H9 (cell line): ENCODE measurements at regions not wholly inside any gene's neighbourhood (a gene's known extent, or its start where the extent isn't known, plus 50 kb on each side); places are given as distances from the start of the nearest gene placed in this dataset.

Experiments used
- DNase-seq: peaks from one replicate; pipeline ENCODE4 v3.0.0-alpha.2; 2017
- H2AFZ ChIP-seq: one replicate; pipeline ENCODE4 v1.6.1; 2013; ENCODE audit warnings: mild to moderate bottlenecking, low read length, control low read depth, moderate library complexity
- H2AK5ac ChIP-seq: 2 replicates; pipeline ENCODE4 v1.6.1; 2013; ENCODE audit warnings: low read length, control low read depth, mixed read lengths; ENCODE audit not compliant: insufficient read length
- H2BK120ac ChIP-seq: one replicate; pipeline ENCODE4 v1.6.1; 2013; ENCODE audit warnings: low read depth, mild to moderate bottlenecking, low read length, control low read depth, inconsistent platforms; ENCODE audit not compliant: poor library complexity, severe bottlenecking
- H2BK12ac ChIP-seq: 2 replicates; pipeline ENCODE4 v1.6.1; 2013; ENCODE audit warnings: low read length, control low read depth, mixed read lengths, low read depth; ENCODE audit not compliant: insufficient read length
- H2BK15ac ChIP-seq: 2 replicates; pipeline ENCODE4 v1.6.1; 2013; ENCODE audit warnings: low read depth, low read length, control low read depth
- H2BK20ac ChIP-seq: one replicate; pipeline ENCODE4 v1.6.1; 2013; ENCODE audit warnings: low read depth, mild to moderate bottlenecking, low read length, control low read depth, inconsistent platforms; ENCODE audit not compliant: poor library complexity, severe bottlenecking
- H2BK5ac ChIP-seq: 2 replicates; pipeline ENCODE4 v1.6.1; 2013; ENCODE audit warnings: low read length, control low read depth, mixed read lengths; ENCODE audit not compliant: insufficient read length
- H3K14ac ChIP-seq: 2 replicates; pipeline ENCODE4 v1.6.1; 2013; ENCODE audit warnings: low read length, control low read depth; ENCODE audit not compliant: insufficient read depth
- H3K18ac ChIP-seq: 2 replicates; pipeline ENCODE4 v1.6.1; 2013; ENCODE audit warnings: low read depth, mild to moderate bottlenecking, mixed read lengths, low read length, control low read depth; ENCODE audit not compliant: insufficient read length
- H3K23ac ChIP-seq: 2 replicates; pipeline ENCODE4 v1.6.1; 2013; ENCODE audit warnings: low read length, control low read depth, mixed read lengths, low read depth; ENCODE audit not compliant: insufficient read length
- H3K23me2 ChIP-seq: 2 replicates; pipeline ENCODE4 v1.6.1; 2013; ENCODE audit warnings: low read depth, mild to moderate bottlenecking, mixed read lengths, low read length, control low read depth; ENCODE audit not compliant: insufficient read length, poor library complexity, severe bottlenecking
- H3K27ac ChIP-seq: 2 replicates; pipeline ENCODE4 v1.5.1; 2013; ENCODE audit warnings: low read length, control low read depth, mixed read lengths, low read depth; ENCODE audit not compliant: insufficient read length
- H3K27me3 ChIP-seq: 2 replicates; pipeline ENCODE4 v1.6.1; 2013; ENCODE audit warnings: low read length, control low read depth, inconsistent platforms; ENCODE audit not compliant: insufficient read depth
- H3K4ac ChIP-seq: 2 replicates; pipeline ENCODE4 v1.6.1; 2013; ENCODE audit warnings: low read depth, mild to moderate bottlenecking, control low read depth, inconsistent platforms, low read length, moderate library complexity
- H3K4me1 ChIP-seq: 2 replicates; pipeline ENCODE4 v1.6.1; 2013; ENCODE audit warnings: low read length, control low read depth, inconsistent platforms; ENCODE audit not compliant: insufficient read depth
- H3K4me2 ChIP-seq: 2 replicates; pipeline ENCODE4 v1.6.1; 2013; ENCODE audit warnings: low read length, control low read depth, mixed read lengths; ENCODE audit not compliant: insufficient read length, insufficient read depth
- H3K56ac ChIP-seq: 2 replicates; pipeline ENCODE4 v1.6.1; 2013; ENCODE audit warnings: low read depth, mild to moderate bottlenecking, mixed read lengths, low read length, control low read depth; ENCODE audit not compliant: insufficient read length
- H3K79me1 ChIP-seq: 2 replicates; pipeline ENCODE4 v1.6.1; 2013; ENCODE audit warnings: low read depth, mild to moderate bottlenecking, moderate library complexity, low read length, control low read depth, inconsistent platforms; ENCODE audit not compliant: insufficient read depth, poor library complexity, severe bottlenecking
- H3K79me2 ChIP-seq: 2 replicates; pipeline ENCODE4 v1.6.1; 2013; ENCODE audit warnings: low read length, control low read depth, inconsistent platforms; ENCODE audit not compliant: insufficient read depth
- H3K9ac ChIP-seq: 2 replicates; pipeline ENCODE4 v1.6.1; 2013; ENCODE audit warnings: low read length, control low read depth, mixed read lengths; ENCODE audit not compliant: insufficient read length; ENCODE audit errors: extremely low read depth
- H3K9me3 ChIP-seq: one replicate; pipeline ENCODE4 v1.6.1; 2013; ENCODE audit warnings: low read depth, low read length, inconsistent platforms; ENCODE audit not compliant: control insufficient read depth
- H3T11ph ChIP-seq: one replicate; pipeline ENCODE4 v1.6.1; 2013; ENCODE audit warnings: mild to moderate bottlenecking, low read length, control low read depth, inconsistent platforms
- H4K20me1 ChIP-seq: one replicate; pipeline ENCODE4 v1.6.1; 2013; ENCODE audit not compliant: control insufficient read depth, insufficient read length, insufficient read depth
- H4K5ac ChIP-seq: 2 replicates; pipeline ENCODE4 v1.6.1; 2013; ENCODE audit warnings: low read depth, mild to moderate bottlenecking, mixed read lengths, low read length, control low read depth; ENCODE audit not compliant: insufficient read length
- H4K8ac ChIP-seq: replicated peaks from 2 replicates; pipeline ENCODE4 v1.6.1; 2013; ENCODE audit warnings: low read length, control low read depth, mixed read lengths, low read depth; ENCODE audit not compliant: insufficient read length
- H4K91ac ChIP-seq: 2 replicates; pipeline ENCODE4 v1.6.1; 2013; ENCODE audit warnings: low read depth, mild to moderate bottlenecking, moderate library complexity, mixed read lengths, low read length, control low read depth; ENCODE audit not compliant: insufficient read length
- H3K27ac Mint-ChIP-seq, 3 experiments: 2 replicates in 2 of 3; 3 replicates in 1 of 3; pipeline ENCODE4 v1.8.0; 2020 to 2021; ENCODE audit warnings: mixed read lengths in 3 of 3, mild to moderate bottlenecking in 1 of 3, moderate library complexity in 1 of 3
- H3K27me3 Mint-ChIP-seq: 2 replicates; pipeline ENCODE4 v1.8.0; 2021; ENCODE audit warnings: low read depth, mild to moderate bottlenecking, moderate library complexity, mixed read lengths
- H3K36me3 Mint-ChIP-seq, 3 experiments: 2 replicates in 2 of 3; 3 replicates in 1 of 3; pipeline ENCODE4 v1.8.0; 2020 to 2021; ENCODE audit warnings: low read depth in 3 of 3, mixed read lengths in 3 of 3; ENCODE audit not compliant: insufficient read depth in 1 of 3
- H3K4me1 Mint-ChIP-seq, 2 experiments: 2 replicates each; pipeline ENCODE4 v1.8.0; 2020; ENCODE audit warnings: mixed read lengths in 2 of 2
- H3K4me3 Mint-ChIP-seq, 2 experiments: 2 replicates in 1 of 2; 3 replicates in 1 of 2; pipeline ENCODE4 v1.8.0; 2020 to 2021; ENCODE audit warnings: mild to moderate bottlenecking in 2 of 2, mixed read lengths in 2 of 2, moderate library complexity in 1 of 2
- H3K9me3 Mint-ChIP-seq, 2 experiments: 2 replicates in 1 of 2; 3 replicates in 1 of 2; pipeline ENCODE4 v1.8.0; 2020; ENCODE audit warnings: mild to moderate bottlenecking in 2 of 2, mixed read lengths in 2 of 2, moderate library complexity in 1 of 2
- CTCF ChIP-seq: fragments of 200-600 bp; sonication (generic); conservative IDR thresholded peaks from 3 replicates; pipeline ENCODE4 v1.8.0; 2021; ENCODE audit warnings: antibody characterized with exemption, mild to moderate bottlenecking
- WGBS: extraction: QIAGEN DNeasy Blood & Tissue Kit; methylation state at CpG from one replicate; pipeline ENCODE4 v1.1.7; 2013; ENCODE audit warnings: missing lambda C conversion rate, low lambda C conversion rate, mixed read lengths; ENCODE audit not compliant: insufficient read length; ENCODE audit errors: extremely low coverage; 5-methylcytosine and 5-hydroxymethylcytosine counted together

DNA sequence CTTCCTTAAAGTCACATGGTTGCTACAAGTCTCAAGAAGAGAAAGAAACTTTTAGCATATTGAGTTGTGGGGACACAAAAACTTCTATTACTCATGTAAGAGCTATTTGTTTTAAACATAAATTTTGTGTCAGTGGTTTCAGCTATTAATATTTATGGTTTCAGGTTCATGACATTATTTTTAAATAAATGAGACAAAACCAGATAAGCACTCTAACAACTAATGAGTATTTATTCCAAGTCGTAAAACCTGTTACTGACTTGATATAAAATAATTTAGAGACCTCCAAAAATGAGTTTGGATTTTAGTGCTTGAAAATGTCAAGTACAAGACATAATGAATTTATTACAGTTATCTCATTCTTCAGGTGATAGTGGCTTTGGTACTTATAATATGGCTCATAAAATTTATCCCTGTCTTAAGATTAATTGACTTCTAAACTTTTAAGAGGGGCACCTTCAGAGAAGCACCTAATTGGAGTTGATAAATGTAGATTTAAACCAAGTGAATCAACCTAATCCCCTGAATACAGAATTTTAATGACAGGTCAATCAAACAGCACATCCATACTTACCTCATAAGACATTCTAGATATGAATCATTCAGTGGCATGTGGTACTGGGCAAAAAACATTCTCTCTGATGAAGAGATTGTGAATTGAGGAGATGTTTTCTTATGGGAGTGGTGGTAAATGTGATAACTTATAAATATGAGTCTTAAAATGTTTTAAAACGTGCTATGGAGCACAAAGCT lies 167.7 kb upstream of the PTGFR start:
- no peak overlapping the region for H3K18ac ChIP-seq

More for the DNA sequence above, 167.7 kb upstream of the PTGFR start:
- WGBS: no CpG with 5 or more reads among the region's 2 CpGs
- H2AK5ac ChIP-seq: no peak overlapping the region
- no peaks in the 10 kb centered on the region for H3K36me3 Mint-ChIP-seq
- H2BK15ac ChIP-seq: no peak overlapping the region
- H3K9me3 Mint-ChIP-seq: no peaks in the 10 kb centered on the region
- H4K5ac ChIP-seq: no peak overlapping the region
- H3K27me3 Mint-ChIP-seq: peaks cover 13% of the 10 kb centered on the region
- H4K8ac ChIP-seq: no peak overlapping the region
- no peak overlapping the region for H3K14ac ChIP-seq
- H2BK5ac ChIP-seq: no peak overlapping the region
- H3K4me3 Mint-ChIP-seq: no peak overlapping the region
- no peaks in the 10 kb centered on the region for H3K9me3 ChIP-seq
- H4K20me1 ChIP-seq: no peaks in the 10 kb centered on the region
- no peak overlapping the region for H3K27ac ChIP-seq
- no peaks in the 10 kb centered on the region for H3K79me2 ChIP-seq
- H3K79me1 ChIP-seq: no peaks in the 10 kb centered on the region
- no peak overlapping the region for H2BK20ac ChIP-seq
- H3K4me1 ChIP-seq: no peaks in the 10 kb centered on the region
- no peak overlapping the region for H3K4ac ChIP-seq
- no peak overlapping the region for H3K56ac ChIP-seq
- no peak for TF ChIP-seq CTCF
- H3K4me2 ChIP-seq: no peak overlapping the region
- no peak overlapping the region for H2BK120ac ChIP-seq
- H3K23me2 ChIP-seq: no peaks in the 10 kb centered on the region
- no peak overlapping the region for H3T11ph ChIP-seq
- no peak for DNase-seq
- H3K4me1 Mint-ChIP-seq: no peaks in the 10 kb centered on the region
- no peaks in the 10 kb centered on the region; the same call in 1 of the 2 replicates for H3K27me3 ChIP-seq
- no peak overlapping the region for H2BK12ac ChIP-seq
- H3K9ac ChIP-seq: no peak overlapping the region
- no peak overlapping the region for H3K23ac ChIP-seq
- no peak overlapping the region for H4K91ac ChIP-seq
- H2AFZ ChIP-seq: no peak overlapping the region
- no peak overlapping the region for H3K27ac Mint-ChIP-seq
